ENCODE measurements at regions not wholly inside any gene's neighbourhood (a gene's known extent, or its start where the extent isn't known, plus 50 kb on each side); places are given as distances from the start of the nearest gene placed in this dataset.

DNA sequence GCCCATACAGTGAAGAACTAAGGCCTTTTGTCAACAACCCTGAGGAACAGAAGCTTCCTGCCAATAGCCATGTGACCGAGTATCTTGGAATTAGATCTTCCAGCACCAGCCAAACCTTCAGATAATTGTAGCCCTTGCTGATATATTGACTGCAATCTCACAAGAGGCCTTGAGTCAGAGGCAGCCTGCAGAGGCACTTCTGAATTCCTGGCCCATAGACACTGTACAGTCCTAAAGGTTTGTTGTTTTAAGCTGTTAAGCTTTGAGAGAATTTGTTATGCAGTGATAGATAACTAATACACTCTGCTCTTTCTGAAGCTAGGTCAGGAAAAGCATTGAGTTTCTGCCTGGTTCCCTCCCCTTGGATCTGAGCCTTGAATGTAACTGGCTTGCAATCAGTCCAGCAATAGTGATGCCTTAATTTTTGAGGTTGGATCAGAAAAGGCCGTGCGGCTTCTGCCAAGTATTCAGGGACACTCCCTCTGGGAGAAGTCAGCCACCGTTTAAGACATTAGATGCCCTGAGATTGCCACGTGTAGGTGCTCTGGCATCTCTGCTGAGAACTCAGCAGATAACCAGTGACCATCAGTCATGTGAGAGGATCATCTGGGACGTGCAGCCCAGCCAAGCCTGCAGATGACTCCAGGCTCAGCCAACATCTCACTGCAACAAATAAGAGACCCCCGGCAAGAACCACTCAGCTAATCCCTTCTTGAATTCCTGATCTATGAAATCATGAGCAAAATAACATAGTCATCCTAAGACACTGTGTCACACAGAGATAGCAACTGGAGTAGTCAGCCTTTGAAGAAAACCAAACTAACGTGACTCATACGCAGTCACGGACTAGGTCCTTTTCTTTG is 126.8 kb upstream of the STC2 start:
- H3K27me3 ChIP-seq (ENCODE audit: insufficient read depth, low read length, poor library complexity), result no peaks in the 10 kb centered on the region
- H3K27ac ChIP-seq (ENCODE audit: low read length), result no peak overlapping the region

DNA sequence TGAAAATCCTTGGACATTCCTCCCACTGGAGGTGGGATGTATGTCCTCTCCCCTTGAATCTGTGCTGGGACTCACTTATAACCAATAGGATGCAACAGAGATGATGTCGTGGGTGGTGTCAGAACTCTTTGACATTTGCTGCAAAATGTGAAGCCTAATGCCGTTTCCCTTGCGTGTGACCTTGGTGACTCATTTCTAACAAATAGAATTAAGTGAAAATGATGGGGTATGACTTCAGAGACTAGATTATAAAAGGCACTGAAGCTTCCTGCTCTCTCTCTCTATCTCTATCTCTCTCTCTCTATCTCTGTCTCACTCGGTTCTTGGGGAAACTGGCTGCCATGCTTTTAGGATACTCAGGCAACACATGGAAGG is 126.1 kb upstream of the STC2 start:
- Histone ChIP-seq H3K36me3 (ENCODE audit: insufficient read depth, low read length) (no peaks in the 10 kb centered on the region), H3K4me2 (ENCODE audit: insufficient read depth, low read length) (no peak overlapping the region)
- DNase-seq, result no peak

More for the DNA sequence above, 126.8 kb upstream of the STC2 start:
- ATAC-seq (ENCODE audit: insufficient read depth, low read depth) (no peak), DNase-seq (no peak)
- H2AFZ ChIP-seq (ENCODE audit: low read depth, low read length), result no peak overlapping the region
- no peaks in the 10 kb centered on the region for H4K20me1 ChIP-seq (ENCODE audit: insufficient read depth, low read length)
- H3K4me2 ChIP-seq (ENCODE audit: insufficient read depth, low read length), result no peak overlapping the region
- H3K9me3 ChIP-seq (ENCODE audit: insufficient read depth, low read length, severe bottlenecking), result no peaks in the 10 kb centered on the region
- H3K36me3 ChIP-seq (ENCODE audit: insufficient read depth, low read length), result no peaks in the 10 kb centered on the region
- H3K4me1 ChIP-seq (ENCODE audit: insufficient read depth, low read length), result peaks cover 32% of the 10 kb centered on the region
- no peak overlapping the region for H3K9ac ChIP-seq (ENCODE audit: low read depth, low read length)
- no peak overlapping the region for H3K4me3 ChIP-seq (ENCODE audit: low read depth in 1 of 2, low read length in 2 of 2)
- H3K79me2 ChIP-seq (ENCODE audit: insufficient read depth, low read length), result no peaks in the 10 kb centered on the region
- TF ChIP-seq, protein P1, sequence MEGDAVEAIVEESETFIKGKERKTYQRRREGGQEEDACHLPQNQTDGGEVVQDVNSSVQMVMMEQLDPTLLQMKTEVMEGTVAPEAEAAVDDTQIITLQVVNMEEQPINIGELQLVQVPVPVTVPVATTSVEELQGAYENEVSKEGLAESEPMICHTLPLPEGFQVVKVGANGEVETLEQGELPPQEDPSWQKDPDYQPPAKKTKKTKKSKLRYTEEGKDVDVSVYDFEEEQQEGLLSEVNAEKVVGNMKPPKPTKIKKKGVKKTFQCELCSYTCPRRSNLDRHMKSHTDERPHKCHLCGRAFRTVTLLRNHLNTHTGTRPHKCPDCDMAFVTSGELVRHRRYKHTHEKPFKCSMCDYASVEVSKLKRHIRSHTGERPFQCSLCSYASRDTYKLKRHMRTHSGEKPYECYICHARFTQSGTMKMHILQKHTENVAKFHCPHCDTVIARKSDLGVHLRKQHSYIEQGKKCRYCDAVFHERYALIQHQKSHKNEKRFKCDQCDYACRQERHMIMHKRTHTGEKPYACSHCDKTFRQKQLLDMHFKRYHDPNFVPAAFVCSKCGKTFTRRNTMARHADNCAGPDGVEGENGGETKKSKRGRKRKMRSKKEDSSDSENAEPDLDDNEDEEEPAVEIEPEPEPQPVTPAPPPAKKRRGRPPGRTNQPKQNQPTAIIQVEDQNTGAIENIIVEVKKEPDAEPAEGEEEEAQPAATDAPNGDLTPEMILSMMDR (IDR thresholded peaks at IDR 0.05; ENCODE audit: borderline replicate concordance, extremely low read depth, low read length, poor library complexity, severe bottlenecking), result no peak
- no peak for TF ChIP-seq EZH2 (IDR thresholded peaks at IDR 0.05; ENCODE audit: borderline replicate concordance, low read depth, low read length, severe bottlenecking)

DNA sequence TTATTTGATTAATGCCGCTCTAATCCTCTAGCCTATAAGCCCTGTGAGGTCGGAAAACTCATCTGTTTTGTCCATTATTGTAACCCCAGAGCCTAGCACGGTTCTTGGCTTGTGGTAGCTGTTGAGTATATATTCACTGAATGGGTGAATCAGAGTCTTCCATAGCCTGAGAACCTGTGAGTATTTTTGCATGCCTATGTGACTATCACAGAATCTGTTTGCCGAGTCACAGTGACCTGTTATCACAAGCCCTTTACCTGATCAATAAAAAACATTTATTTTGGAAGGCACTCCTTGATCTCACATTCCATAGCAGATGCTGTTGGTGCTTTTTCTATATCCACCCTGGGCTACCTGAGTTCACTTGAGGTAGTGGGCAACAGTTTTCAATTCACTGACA is 125.0 kb upstream of the STC2 start:
- Histone ChIP-seq H3K27me3 (ENCODE audit: insufficient read depth, low read length, poor library complexity) (no peaks in the 10 kb centered on the region), H3K4me2 (ENCODE audit: insufficient read depth, low read length) (no peak overlapping the region), H3K4me1 (ENCODE audit: insufficient read depth, low read length) (peaks cover 32% of the 10 kb centered on the region), H3K9ac (ENCODE audit: low read depth, low read length) (no peak overlapping the region), H3K9me3 (ENCODE audit: insufficient read depth, low read length, severe bottlenecking) (no peaks in the 10 kb centered on the region), H2AFZ (ENCODE audit: low read depth, low read length) (no peak overlapping the region), H3K79me2 (ENCODE audit: insufficient read depth, low read length) (no peaks in the 10 kb centered on the region), H3K36me3 (ENCODE audit: insufficient read depth, low read length) (no peaks in the 10 kb centered on the region), H4K20me1 (ENCODE audit: insufficient read depth, low read length) (no peaks in the 10 kb centered on the region), H3K4me3 (ENCODE audit: low read depth in 1 of 2, low read length in 2 of 2) (no peak overlapping the region), H3K27ac (ENCODE audit: low read length) (no peak overlapping the region)
- ATAC-seq (ENCODE audit: insufficient read depth, low read depth) (no peak), DNase-seq (no peak)
- no peak for TF ChIP-seq EZH2 (IDR thresholded peaks at IDR 0.05; ENCODE audit: borderline replicate concordance, low read depth, low read length, severe bottlenecking)
- TF ChIP-seq, protein P1 (IDR thresholded peaks at IDR 0.05; ENCODE audit: borderline replicate concordance, extremely low read depth, low read length, poor library complexity, severe bottlenecking), result no peak

More for the DNA sequence above, 126.1 kb upstream of the STC2 start:
- Histone ChIP-seq H3K79me2 (ENCODE audit: insufficient read depth, low read length) (no peaks in the 10 kb centered on the region), H4K20me1 (ENCODE audit: insufficient read depth, low read length) (no peaks in the 10 kb centered on the region), H2AFZ (ENCODE audit: low read depth, low read length) (no peak overlapping the region), H3K27me3 (ENCODE audit: insufficient read depth, low read length, poor library complexity) (no peaks in the 10 kb centered on the region), H3K4me3 (ENCODE audit: low read depth in 1 of 2, low read length in 2 of 2) (no peak overlapping the region), H3K4me1 (ENCODE audit: insufficient read depth, low read length) (peaks cover 32% of the 10 kb centered on the region), H3K27ac (ENCODE audit: low read length) (no peak overlapping the region), H3K9ac (ENCODE audit: low read depth, low read length) (no peak overlapping the region), H3K9me3 (ENCODE audit: insufficient read depth, low read length, severe bottlenecking) (no peaks in the 10 kb centered on the region)
- no peak for ATAC-seq (ENCODE audit: insufficient read depth, low read depth)
- TF ChIP-seq EZH2 (IDR thresholded peaks at IDR 0.05; ENCODE audit: borderline replicate concordance, low read depth, low read length, severe bottlenecking), result no peak
- TF ChIP-seq, protein P1 (IDR thresholded peaks at IDR 0.05; ENCODE audit: borderline replicate concordance, extremely low read depth, low read length, poor library complexity, severe bottlenecking), result no peak
